NT2/D1 (cell line): ENCODE measurements at regions not wholly inside any gene's neighbourhood (a gene's known extent, or its start where the extent isn't known, plus 50 kb on each side); places are given as distances from the start of the nearest gene placed in this dataset.

Experiments
- SUZ12 ChIP-seq: IDR thresholded peaks from 2 replicates; pipeline ENCODE4 v1.6.1; 2011; ENCODE audit not compliant: insufficient read length, insufficient read depth; ENCODE audit errors: extremely low read depth
- YY1 ChIP-seq: IDR thresholded peaks from 2 replicates; pipeline ENCODE4 v1.6.1; 2011; ENCODE audit not compliant: insufficient read length, insufficient read depth
- ZNF274 ChIP-seq: IDR thresholded peaks from 2 replicates; pipeline ENCODE4 v1.6.1; 2011; ENCODE audit warnings: mild to moderate bottlenecking, low read depth, low read length

DNA sequence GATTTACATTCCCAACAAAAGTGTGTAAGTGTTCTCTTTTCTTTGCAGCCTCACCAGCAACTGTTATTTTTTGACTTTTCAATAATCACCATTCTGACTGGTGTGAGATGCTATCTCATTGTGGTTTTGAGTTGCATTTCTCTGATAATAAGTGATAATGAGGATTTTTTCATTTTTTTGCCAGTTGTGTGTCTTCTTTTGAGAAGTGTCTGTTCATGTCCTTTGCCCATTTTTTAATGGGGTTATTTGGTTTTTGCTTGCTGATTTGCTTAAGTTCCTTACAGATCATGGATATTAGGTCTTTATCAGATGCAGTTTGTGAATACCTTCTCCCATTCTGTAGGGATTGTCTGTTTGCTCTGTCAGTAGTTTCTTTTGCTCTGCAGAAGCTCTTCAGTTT is 107.7 kb downstream of the EHF start:
- TF ChIP-seq ZNF274: no peak
- TF ChIP-seq YY1: no peak
- no peak for TF ChIP-seq SUZ12
